Natural killer cell (primary cell): ENCODE measurements at regions not wholly inside any gene's neighbourhood (a gene's known extent, or its start where the extent isn't known, plus 50 kb on each side); places are given as distances from the start of the nearest gene placed in this dataset.
A peak's percentile ranks its signal among the peaks of the same experiment; 100 is the strongest.

Experiments used
- ATAC-seq, 3 donors: fragments of 150-1000 bp in 2 of 3; fragments of 200-7000 bp in 1 of 3; cut with Tn5 transposase; 1 replicate in 1 of 3; 2 replicates in 2 of 3; pipeline ENCODE4 v1.10.0; 2021; ENCODE audit warnings: mild to moderate bottlenecking in 2 of 3, moderate library complexity in 2 of 3
- DNase-seq, 2 donors: peaks; one replicate each; pipeline versions ENCODE4 v3.0.0 to v3.0.0-alpha.2; 2013 to 2021; ENCODE audit warnings: mixed read lengths in 1 of 2
- H3K27ac ChIP-seq: one replicate; pipeline ENCODE4 v1.5.1; 2013; ENCODE audit warnings: mild to moderate bottlenecking, low read length
- H3K27me3 ChIP-seq: one replicate; pipeline ENCODE4 v1.6.1; 2013; ENCODE audit warnings: low read length; ENCODE audit not compliant: control insufficient read depth, insufficient read depth
- H3K36me3 ChIP-seq: one replicate; pipeline ENCODE4 v1.6.1; 2013; ENCODE audit warnings: low read length; ENCODE audit not compliant: control insufficient read depth, insufficient read depth
- H3K4me1 ChIP-seq: one replicate; pipeline ENCODE4 v1.6.1; 2013; ENCODE audit warnings: low read length; ENCODE audit not compliant: control insufficient read depth, insufficient read depth
- H3K4me3 ChIP-seq: one replicate; pipeline ENCODE4 v1.5.1; 2013; ENCODE audit warnings: low read length
- H3K9me3 ChIP-seq: one replicate; pipeline ENCODE4 v1.6.1; 2013; ENCODE audit warnings: low read length; ENCODE audit not compliant: control insufficient read depth, insufficient read depth
- H3K27ac Mint-ChIP-seq, 2 donors: one replicate each; pipeline ENCODE4 v1.8.0; 2022; ENCODE audit warnings: mild to moderate bottlenecking in 2 of 2, mixed read lengths in 2 of 2, moderate library complexity in 1 of 2
- H3K27me3 Mint-ChIP-seq, 2 donors: one replicate each; pipeline ENCODE4 v1.8.0; 2022; ENCODE audit warnings: low read depth in 2 of 2, mixed read lengths in 2 of 2
- H3K36me3 Mint-ChIP-seq: one replicate; pipeline ENCODE4 v1.8.0; 2022; ENCODE audit warnings: mixed read lengths
- H3K4me1 Mint-ChIP-seq, 2 donors: one replicate each; pipeline ENCODE4 v1.8.0; 2022; ENCODE audit warnings: mixed read lengths in 2 of 2
- H3K4me3 Mint-ChIP-seq: one replicate; pipeline ENCODE4 v1.8.0; 2022; ENCODE audit warnings: mild to moderate bottlenecking, moderate library complexity, mixed read lengths
- H3K9me3 Mint-ChIP-seq, 2 donors: one replicate each; pipeline ENCODE4 v1.8.0; 2022; ENCODE audit warnings: mixed read lengths in 2 of 2
- CTCF ChIP-seq: fragments of 200-600 bp; IDR thresholded peaks from one replicate; pipeline ENCODE4 v1.8.0; 2022; ENCODE audit warnings: antibody characterized with exemption
- WGBS: methylation state at CpG from one replicate; pipeline ENCODE4 v1.1.7; 2013; ENCODE audit warnings: missing lambda C conversion rate; ENCODE audit not compliant: insufficient coverage; 5-methylcytosine and 5-hydroxymethylcytosine counted together
- intact Hi-C: fragments of 100-400 bp; cut with micrococcal nuclease; formaldehyde crosslinking; loops from one replicate; pipeline ENCODE4 v1.14.2; 2022

- intact Hi-C loops, result loop anchor here (10.0 kb wide), 2 partner anchors 647 to 1593 kb away; no protein-coding TSS in a partner anchor
- 88% methylated on average over 1 of the region's 1 CpG for WGBS
- no peaks in the 10 kb centered on the region for H3K27me3 Mint-ChIP-seq
These were observed 227.1 kb downstream of the HAUS1 start for GRCh38 chr18:46331316-46331715.

GRCh38 chr18:46332286-46332801 lies 228.2 kb downstream of the HAUS1 start:
- Mint-ChIP-seq H3K27me3 (no peaks in the 10 kb centered on the region), H3K9me3 (no peaks in the 10 kb centered on the region), H3K27ac (peak overlapping the region; percentile 64 to 78), H3K4me3 (peak overlapping the region; percentile 87), H3K36me3 (no peaks in the 10 kb centered on the region), H3K4me1 (peaks cover 46 to 47% of the 10 kb centered on the region in 2 donors)
- Histone ChIP-seq H3K36me3 (no peaks in the 10 kb centered on the region), H3K4me3 (no peak overlapping the region), H3K27ac (no peak overlapping the region), H3K9me3 (no peaks in the 10 kb centered on the region), H3K27me3 (no peaks in the 10 kb centered on the region), H3K4me1 (peaks cover 34% of the 10 kb centered on the region)
- DNase-seq (no peak), ATAC-seq (no peak)
- 76% methylated on average over 6 of the region's 6 CpGs for WGBS
- no peak for TF ChIP-seq CTCF
- intact Hi-C loops, result loop anchor here (10.0 kb wide), 2 partner anchors 648 to 1592 kb away; no protein-coding TSS in a partner anchor

More at GRCh38 chr18:46331316-46331715, 227.1 kb downstream of the HAUS1 start:
- ATAC-seq (no peak), DNase-seq (no peak)
- no peaks in the 10 kb centered on the region for H3K27me3 ChIP-seq
- no peak for TF ChIP-seq CTCF
- H3K9me3 Mint-ChIP-seq, result no peaks in the 10 kb centered on the region
- H3K4me3 Mint-ChIP-seq, result no peak overlapping the region
- no peaks in the 10 kb centered on the region for H3K36me3 ChIP-seq
- H3K4me3 ChIP-seq, result no peak overlapping the region
- H3K27ac ChIP-seq, result no peak overlapping the region
- peaks cover 26% of the 10 kb centered on the region for H3K4me1 ChIP-seq
- peaks cover 36% of the 10 kb centered on the region in 2 donors for H3K4me1 Mint-ChIP-seq
- H3K27ac Mint-ChIP-seq, result no peak overlapping the region
- no peaks in the 10 kb centered on the region for H3K36me3 Mint-ChIP-seq
- H3K9me3 ChIP-seq, result no peaks in the 10 kb centered on the region

GRCh38 chr18:46332921-46333341 lies 228.7 kb downstream of the HAUS1 start:
- H3K4me3 Mint-ChIP-seq, result peak overlapping the region; percentile 87
- no peaks in the 10 kb centered on the region for H3K27me3 ChIP-seq
- H3K4me1 Mint-ChIP-seq, result peaks cover 52% of the 10 kb centered on the region in 2 donors

More at GRCh38 chr18:46332921-46333341, 228.7 kb downstream of the HAUS1 start:
- peaks cover 39% of the 10 kb centered on the region for H3K4me1 ChIP-seq
- H3K4me3 ChIP-seq, result peak overlapping the region; percentile 40
- whole genome bisulfite sequencing, result 42% methylated on average over 9 of the region's 9 CpGs
- TF ChIP-seq CTCF, result no peak
- Mint-ChIP-seq H3K27me3 (no peaks in the 10 kb centered on the region), H3K9me3 (no peaks in the 10 kb centered on the region), H3K36me3 (no peaks in the 10 kb centered on the region), H3K27ac (peak overlapping the region; percentile 64 to 78)
- no peaks in the 10 kb centered on the region for H3K36me3 ChIP-seq
- H3K27ac ChIP-seq, result no peak overlapping the region
- ATAC-seq, result peak; percentile 27 to 37 (median 33)
- intact Hi-C loops, result loop anchor here (10.0 kb wide), 2 partner anchors 648 to 1592 kb away; no protein-coding TSS in a partner anchor
- H3K9me3 ChIP-seq, result no peaks in the 10 kb centered on the region
- DNase-seq, result peak; percentile 10 to 31
